HCT116 (cell line): ENCODE measurements at regions not wholly inside any gene's neighbourhood (a gene's known extent, or its start where the extent isn't known, plus 50 kb on each side); places are given as distances from the start of the nearest gene placed in this dataset.

Experiments
- ATF3 ChIP-seq: IDR thresholded peaks from 2 replicates; pipeline ENCODE4 v1.6.1; 2012
- CTCF ChIP-seq, 3 experiments: fragments of 200-600 bp in 1 of 3; sonication (generic) in 1 of 3; IDR thresholded peaks in 2 of 3; conservative IDR thresholded peaks in 1 of 3; 2 replicates each; pipeline ENCODE4 v1.5.1; 2012 to 2017; ENCODE audit warnings: low read depth in 2 of 3, low read length in 2 of 3, antibody characterized with exemption in 1 of 3, borderline replicate concordance in 1 of 3, control low read depth in 1 of 3, mild to moderate bottlenecking in 1 of 3, mixed read lengths in 1 of 3, mixed run types in 1 of 3, moderate library complexity in 1 of 3; ENCODE audit not compliant: insufficient read depth in 1 of 3
- ELF1 ChIP-seq: IDR thresholded peaks from 2 replicates; pipeline ENCODE4 v1.6.1; 2012; ENCODE audit warnings: low read depth, borderline replicate concordance
- EZH2 ChIP-seq: fragments of 200-600 bp; sonication (generic); IDR thresholded peaks from 2 replicates; pipeline ENCODE4 v1.6.1; 2017; ENCODE audit warnings: antibody characterized with exemption, mixed run types
- EZH2phosphoT487 ChIP-seq: fragments of 200-600 bp; IDR thresholded peaks from 2 replicates; pipeline ENCODE4 v1.6.1; 2018; ENCODE audit warnings: antibody characterized with exemption, borderline replicate concordance
- POLR2A ChIP-seq: IDR thresholded peaks from 2 replicates; pipeline ENCODE4 v1.7.0; 2011; ENCODE audit warnings: borderline replicate concordance; ENCODE audit not compliant: insufficient read depth, insufficient read length; ENCODE audit errors: extremely low read depth
- POLR2AphosphoS5 ChIP-seq: IDR thresholded peaks from 2 replicates; pipeline ENCODE4 v1.6.1; 2011; ENCODE audit warnings: mild to moderate bottlenecking, low read depth, low read length, moderate library complexity
- RAD21 ChIP-seq: IDR thresholded peaks from 2 replicates; pipeline ENCODE4 v1.6.1; 2012; ENCODE audit warnings: low read depth, mild to moderate bottlenecking
- REST ChIP-seq: IDR thresholded peaks from 2 replicates; pipeline ENCODE4 v1.6.1; 2012; ENCODE audit warnings: low read depth
- SIN3A ChIP-seq: IDR thresholded peaks from 2 replicates; pipeline ENCODE4 v1.6.1; 2012; ENCODE audit warnings: low read depth
- SP1 ChIP-seq: IDR thresholded peaks from 2 replicates; pipeline ENCODE4 v1.6.1; 2012; ENCODE audit warnings: low read depth
- YY1 ChIP-seq: IDR thresholded peaks from 2 replicates; pipeline ENCODE4 v1.6.1; 2011; ENCODE audit warnings: low read length, low read depth, moderate library complexity, mild to moderate bottlenecking; ENCODE audit not compliant: insufficient replicate concordance; ENCODE audit errors: extremely low read depth
- ZNF274 ChIP-seq: fragments of 200-500 bp; sonication (Bioruptor generic); IDR thresholded peaks from 2 replicates; pipeline ENCODE4 v1.6.1; 2014; ENCODE audit warnings: mild to moderate bottlenecking, low read depth, low read length, inconsistent platforms
- TF ChIP-seq, protein P1 (sequence below): IDR thresholded peaks from 2 replicates; pipeline ENCODE4 v1.6.1; 2012

DNA sequence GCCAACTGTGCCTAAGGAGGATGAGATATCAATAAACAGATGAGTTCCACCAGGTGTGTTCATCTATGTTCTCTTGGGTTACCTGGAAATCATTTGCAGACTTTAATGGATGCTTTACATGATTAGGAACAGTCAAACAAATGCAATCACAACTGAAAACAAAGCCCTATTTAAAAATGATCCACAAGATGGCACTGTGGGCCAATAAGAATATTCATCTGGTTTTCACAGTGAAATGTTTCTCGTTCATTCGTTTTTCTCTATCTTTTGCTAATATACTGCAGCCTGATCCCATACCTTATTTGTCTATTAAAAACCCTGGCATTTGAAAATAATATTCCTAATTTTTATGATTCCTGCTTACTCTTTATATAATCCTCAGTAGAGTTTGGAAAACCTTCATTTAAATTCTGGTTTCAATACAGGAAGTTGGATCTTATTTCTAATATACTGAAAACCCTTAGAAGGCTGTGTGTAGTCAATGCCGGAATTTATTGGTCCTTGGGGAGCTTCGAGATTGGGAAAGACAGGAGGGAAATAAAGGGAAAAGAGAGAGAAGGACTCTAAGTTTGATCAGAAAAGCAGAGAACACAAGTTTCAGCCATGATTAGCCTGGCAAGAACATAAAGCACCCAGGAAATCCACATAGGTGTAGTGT is 63.8 kb upstream of the TAPT1 start:
- TF ChIP-seq CTCF (IDR thresholded peaks at IDR 0.05 in 2 of 3, conservative IDR thresholded peaks at IDR 0.05 in 1 of 3; ENCODE audit: borderline replicate concordance in 1 of 3, insufficient read depth in 1 of 3, low read depth in 2 of 3, low read length in 2 of 3) (peak; percentile 32 to 70 (median 59); a peak in 4 of 6 replicates), POLR2A (no peak), ELF1 (no peak), EZH2 (no peak), POLR2AphosphoS5 (no peak), ATF3 (no peak), REST (no peak), ZNF274 (no peak), EZH2phosphoT487 (no peak), YY1 (no peak), SIN3A (no peak), SP1 (no peak), RAD21 (peak; percentile 74)
- TF ChIP-seq, protein P1, sequence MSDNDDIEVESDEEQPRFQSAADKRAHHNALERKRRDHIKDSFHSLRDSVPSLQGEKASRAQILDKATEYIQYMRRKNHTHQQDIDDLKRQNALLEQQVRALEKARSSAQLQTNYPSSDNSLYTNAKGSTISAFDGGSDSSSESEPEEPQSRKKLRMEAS = no peak
